Epithelial cell of esophagus (primary cell): ENCODE measurements at regions not wholly inside any gene's neighbourhood (a gene's known extent, or its start where the extent isn't known, plus 50 kb on each side); places are given as distances from the start of the nearest gene placed in this dataset.

ENCODE experiments used
- DNase-seq: peaks from one replicate; pipeline ENCODE4 v3.0.0; 2010; ENCODE audit warnings: low read depth
- H3K4me3 ChIP-seq: 2 replicates; pipeline ENCODE4 v1.5.1; 2011; ENCODE audit warnings: mild to moderate bottlenecking, low read length, control low read depth
- TF ChIP-seq, protein P1 (sequence below): IDR thresholded peaks from 2 replicates; pipeline ENCODE4 v1.5.1; 2011; ENCODE audit warnings: low read depth, mild to moderate bottlenecking, low read length, control low read depth, inconsistent platforms; ENCODE audit not compliant: insufficient read depth; ENCODE audit errors: missing control alignments

DNA sequence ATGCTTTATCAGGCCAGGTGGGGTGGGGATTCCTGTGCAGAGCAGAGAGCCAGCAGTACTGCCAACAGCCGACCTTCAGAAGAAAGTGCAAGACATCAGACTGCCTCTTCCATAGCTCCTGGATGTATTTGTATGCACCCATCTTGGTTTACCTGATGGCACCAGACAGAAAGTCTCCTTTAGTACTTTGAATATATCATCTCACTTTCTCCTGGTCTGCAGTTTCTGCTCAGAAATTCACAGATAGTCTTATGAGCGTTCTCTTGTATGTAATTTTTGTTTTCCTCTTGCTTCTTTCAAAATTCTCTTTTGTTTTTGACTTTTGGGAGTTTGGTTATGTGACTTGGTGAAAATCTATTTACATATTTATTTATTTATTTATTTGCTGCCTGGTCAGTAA is 446.4 kb upstream of the CADM1 start:
- TF ChIP-seq, protein P1, sequence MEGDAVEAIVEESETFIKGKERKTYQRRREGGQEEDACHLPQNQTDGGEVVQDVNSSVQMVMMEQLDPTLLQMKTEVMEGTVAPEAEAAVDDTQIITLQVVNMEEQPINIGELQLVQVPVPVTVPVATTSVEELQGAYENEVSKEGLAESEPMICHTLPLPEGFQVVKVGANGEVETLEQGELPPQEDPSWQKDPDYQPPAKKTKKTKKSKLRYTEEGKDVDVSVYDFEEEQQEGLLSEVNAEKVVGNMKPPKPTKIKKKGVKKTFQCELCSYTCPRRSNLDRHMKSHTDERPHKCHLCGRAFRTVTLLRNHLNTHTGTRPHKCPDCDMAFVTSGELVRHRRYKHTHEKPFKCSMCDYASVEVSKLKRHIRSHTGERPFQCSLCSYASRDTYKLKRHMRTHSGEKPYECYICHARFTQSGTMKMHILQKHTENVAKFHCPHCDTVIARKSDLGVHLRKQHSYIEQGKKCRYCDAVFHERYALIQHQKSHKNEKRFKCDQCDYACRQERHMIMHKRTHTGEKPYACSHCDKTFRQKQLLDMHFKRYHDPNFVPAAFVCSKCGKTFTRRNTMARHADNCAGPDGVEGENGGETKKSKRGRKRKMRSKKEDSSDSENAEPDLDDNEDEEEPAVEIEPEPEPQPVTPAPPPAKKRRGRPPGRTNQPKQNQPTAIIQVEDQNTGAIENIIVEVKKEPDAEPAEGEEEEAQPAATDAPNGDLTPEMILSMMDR, result no peak
- DNase-seq, result no peak
- no peak overlapping the region for H3K4me3 ChIP-seq

GRCh38 chr11:115944596-115944995 is 440.4 kb upstream of the CADM1 start:
- DNase-seq, result no peak
- H3K4me3 ChIP-seq, result no peak overlapping the region
- TF ChIP-seq, protein P1, result no peak

GRCh38 chr11:115942011-115942410 is 437.8 kb upstream of the CADM1 start:
- no peak overlapping the region for H3K4me3 ChIP-seq
- TF ChIP-seq, protein P1, result no peak
- DNase-seq, result no peak

DNA sequence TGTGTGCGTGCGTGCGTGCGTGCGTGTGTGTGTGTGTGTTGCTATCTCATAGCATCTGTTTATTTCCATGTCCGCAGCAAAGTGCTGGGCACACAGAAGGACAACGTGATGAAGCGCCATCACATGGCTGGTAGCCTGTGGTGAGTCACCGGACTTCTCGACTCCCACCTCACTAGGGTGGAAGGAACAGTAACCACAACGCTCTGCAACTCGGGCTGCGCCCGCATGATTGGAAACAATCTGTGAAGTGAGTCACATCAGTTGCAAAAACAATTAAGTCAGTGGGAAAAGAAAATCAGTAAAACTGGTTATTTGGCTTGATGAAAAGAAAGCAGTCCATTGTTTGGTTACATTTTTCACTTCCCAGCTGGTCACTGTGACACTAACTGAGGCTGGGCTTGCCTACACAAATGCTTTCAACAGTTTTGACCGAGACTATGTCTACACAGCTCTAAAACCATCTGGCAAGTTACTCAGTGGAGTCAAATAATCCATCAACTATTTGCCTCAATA is 437.3 kb upstream of the CADM1 start:
- DNase-seq, result peak; percentile 37
- no peak overlapping the region for H3K4me3 ChIP-seq
- TF ChIP-seq, protein P1, result no peak

DNA sequence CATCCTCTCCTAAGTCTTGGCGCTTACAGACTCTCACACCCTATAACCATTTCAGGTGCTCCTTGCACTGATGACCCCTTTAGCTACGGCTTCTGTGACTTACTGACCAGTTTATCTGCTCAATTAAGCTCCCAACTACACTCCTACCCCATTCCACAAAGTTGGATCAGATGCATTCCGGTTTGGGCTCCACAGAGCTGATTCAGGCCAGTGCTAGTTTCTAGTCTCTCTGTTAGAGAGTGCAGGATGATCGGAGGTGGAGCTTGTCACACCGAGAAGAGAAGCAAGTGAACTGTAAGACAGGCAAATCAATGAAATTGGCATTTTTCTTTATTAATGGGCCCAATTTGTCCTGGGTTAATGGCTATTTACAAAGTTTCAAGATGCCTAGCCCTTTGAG is 436.8 kb upstream of the CADM1 start:
- no peak for DNase-seq
- TF ChIP-seq, protein P1, result no peak
- H3K4me3 ChIP-seq, result no peak overlapping the region

DNA sequence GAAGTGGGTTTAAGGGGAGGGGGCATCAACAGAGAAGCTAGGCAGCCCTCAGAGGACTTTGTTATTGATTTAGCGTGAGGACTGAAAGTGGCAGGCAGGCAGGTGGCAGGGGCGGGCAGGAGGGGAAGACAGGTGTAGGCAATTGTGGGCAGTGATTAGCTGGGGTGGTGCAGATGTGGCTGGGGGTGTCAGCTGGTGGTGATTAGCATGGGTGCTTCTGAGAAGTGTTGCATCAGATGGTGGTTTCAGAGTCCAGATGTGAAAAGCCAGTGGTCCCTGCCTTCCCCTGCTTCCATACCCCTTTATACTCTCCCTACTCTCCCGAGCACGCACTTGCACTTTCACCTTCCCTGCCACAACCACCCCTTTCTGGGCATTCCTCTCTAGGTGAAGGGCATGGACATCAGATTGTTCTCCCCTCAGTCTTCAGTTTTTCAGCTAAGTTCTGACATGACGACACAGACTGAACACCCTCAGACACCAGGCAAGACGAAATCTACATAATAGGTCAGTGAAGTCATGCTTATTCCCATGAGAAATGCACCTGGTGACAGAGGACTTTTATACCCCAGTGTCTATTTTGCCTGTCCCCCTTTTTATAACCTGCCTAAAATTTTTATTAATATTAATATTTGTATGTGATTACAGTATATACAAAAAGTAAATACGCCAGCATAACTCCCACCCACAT is 435.7 kb upstream of the CADM1 start:
- H3K4me3 ChIP-seq, result no peak overlapping the region
- TF ChIP-seq, protein P1, result no peak
- no peak for DNase-seq
